Right cardiac atrium (tissue), 5 donors: ENCODE measurements at regions not wholly inside any gene's neighbourhood (a gene's known extent, or its start where the extent isn't known, plus 50 kb on each side); places are given as distances from the start of the nearest gene placed in this dataset.

Source experiments
- ATAC-seq, 2 donors: fragments of 200-7000 bp; cut with Tn5 transposase; one replicate each; pipeline versions ENCODE4 v1.8.0 to v1.9.1; 2020; ENCODE audit warnings: moderate library complexity in 2 of 2, mild to moderate bottlenecking in 1 of 2
- DNase-seq, 3 donors: peaks; one replicate each; pipeline ENCODE4 v3.0.0-alpha.2; 2020
- H3K27ac ChIP-seq: one replicate; pipeline ENCODE4 v1.5.1; 2013; ENCODE audit warnings: mild to moderate bottlenecking, low read length, control low read depth, moderate library complexity
- H3K27me3 ChIP-seq: one replicate; pipeline ENCODE4 v1.6.1; 2013; ENCODE audit not compliant: control insufficient read depth, insufficient read depth
- H3K4me1 ChIP-seq: one replicate; pipeline ENCODE4 v1.6.1; 2013; ENCODE audit warnings: low read length; ENCODE audit not compliant: control insufficient read depth, insufficient read depth
- H3K4me3 ChIP-seq: one replicate; pipeline ENCODE4 v1.5.1; 2013; ENCODE audit warnings: low read length, control low read depth
- H3K9me3 ChIP-seq: one replicate; pipeline ENCODE4 v1.6.1; 2013; ENCODE audit warnings: low read length; ENCODE audit not compliant: control insufficient read depth
- WGBS: extraction: QIAGEN DNeasy Blood & Tissue Kit; methylation state at CpG from one replicate; pipeline ENCODE4 v1.1.7; 2013; 5-methylcytosine and 5-hydroxymethylcytosine counted together
- intact Hi-C, 4 donors: fragments of 100-400 bp; cut with DNase I; formaldehyde crosslinking; loops; one replicate each; pipeline versions ENCODE4 v1.11.0 to v1.14.0; 2022 to 2023
- donor health status: healthy with polysubstance abuse.
- donor health status: DM: no; HTN: yes; CAD: no.
- donor health status: DM: no; HTN: no; CAD: no.
- donor health status: DM: no; HTN: yes; CAD: no; lungs with severe emphysema.
- donor health status: DM: yes; HTN: yes; CAD: no.

- 92% methylated on average over 3 of the region's 3 CpGs for WGBS
- no peak for ATAC-seq
- H3K4me3 ChIP-seq = no peak overlapping the region
- no peaks in the 10 kb centered on the region for H3K4me1 ChIP-seq
- no peak for DNase-seq
- no peak overlapping the region for H3K27ac ChIP-seq
- no peaks in the 10 kb centered on the region for H3K27me3 ChIP-seq
- intact Hi-C loops = no loop called here
- H3K9me3 ChIP-seq = no peaks in the 10 kb centered on the region
Observed at GRCh38 chr2:63669596-63669995, 80.8 kb downstream of the MDH1 start.

- H3K27me3 ChIP-seq = no peaks in the 10 kb centered on the region
- ATAC-seq (no peak), DNase-seq (no peak)
- H3K4me1 ChIP-seq = no peaks in the 10 kb centered on the region
- WGBS = 87% methylated on average over 4 of the region's 4 CpGs
- no peak overlapping the region for H3K27ac ChIP-seq
- intact Hi-C loops = no loop called here
- no peaks in the 10 kb centered on the region for H3K9me3 ChIP-seq
- no peak overlapping the region for H3K4me3 ChIP-seq
Observed at GRCh38 chr2:63673865-63674533, 85.2 kb downstream of the MDH1 start.

GRCh38 chr2:63675026-63675425, 86.3 kb downstream of the MDH1 start:
- ATAC-seq = no peak

GRCh38 chr2:63676135-63676534, 87.4 kb downstream of the MDH1 start:
- intact Hi-C loops = no loop called here
- ATAC-seq = peak in 1 of 2 donors; percentile 65
- no peaks in the 10 kb centered on the region for H3K4me1 ChIP-seq
- no peak for DNase-seq
- H3K27me3 ChIP-seq = no peaks in the 10 kb centered on the region
- WGBS = 26% methylated on average over 2 of the region's 2 CpGs
- H3K9me3 ChIP-seq = no peaks in the 10 kb centered on the region
- H3K27ac ChIP-seq = no peak overlapping the region
- no peak overlapping the region for H3K4me3 ChIP-seq

More at GRCh38 chr2:63675026-63675425, 86.3 kb downstream of the MDH1 start:
- no peaks in the 10 kb centered on the region for H3K27me3 ChIP-seq
- H3K4me1 ChIP-seq = no peaks in the 10 kb centered on the region
- intact Hi-C loops = no loop called here
- no peaks in the 10 kb centered on the region for H3K9me3 ChIP-seq
- no peak overlapping the region for H3K4me3 ChIP-seq
- DNase-seq = no peak
- H3K27ac ChIP-seq = no peak overlapping the region
- WGBS = 81% methylated on average over 1 of the region's 1 CpG

DNA sequence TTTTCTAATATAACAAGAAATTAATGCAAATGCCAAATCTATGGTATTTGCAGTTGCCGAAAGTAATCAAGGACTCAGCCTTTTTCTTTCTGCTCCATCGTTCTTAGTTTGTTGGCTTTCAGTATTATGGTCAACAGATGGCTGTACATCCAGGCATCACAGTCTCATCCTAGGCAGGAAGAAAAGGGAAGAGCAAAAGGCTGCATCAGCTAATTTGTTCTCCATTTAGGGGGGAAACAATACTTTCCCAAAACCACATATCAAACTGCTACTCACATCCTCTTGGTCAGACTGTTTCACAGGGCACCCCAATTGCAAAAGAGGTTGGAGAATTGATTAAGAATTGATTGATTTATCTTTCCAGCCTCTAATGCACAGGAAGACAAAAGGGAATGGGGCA, 89.3 kb downstream of the MDH1 start:
- ATAC-seq (no peak), DNase-seq (no peak)
- no peak overlapping the region for H3K4me3 ChIP-seq
- no peaks in the 10 kb centered on the region for H3K4me1 ChIP-seq
- H3K9me3 ChIP-seq = no peaks in the 10 kb centered on the region
- intact Hi-C loops = no loop called here
- no peak overlapping the region for H3K27ac ChIP-seq
- WGBS = 89% methylated on average over 2 of the region's 2 CpGs
- H3K27me3 ChIP-seq = no peaks in the 10 kb centered on the region

DNA sequence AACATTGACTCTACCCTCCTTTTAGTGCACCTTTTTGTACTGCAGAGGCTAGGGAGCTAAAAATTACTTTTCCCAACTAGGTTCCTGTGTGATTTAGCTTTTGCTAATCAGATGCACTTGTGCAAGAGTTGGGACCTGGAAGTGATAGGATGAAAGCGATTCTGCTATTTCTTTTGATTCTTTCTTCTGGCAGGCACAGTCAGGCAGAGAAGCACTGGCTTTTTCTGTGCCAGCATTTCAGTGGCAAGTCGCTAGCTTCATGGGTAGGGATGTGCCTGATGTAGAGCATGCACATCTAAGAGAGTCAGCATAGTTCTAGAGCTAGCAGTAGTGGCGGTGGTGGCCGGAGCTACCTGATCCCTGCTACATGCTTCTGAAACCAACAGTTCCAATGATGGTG, 89.8 kb downstream of the MDH1 start:
- intact Hi-C loops = no loop called here
- Histone ChIP-seq H3K27me3 (no peaks in the 10 kb centered on the region), H3K27ac (no peak overlapping the region), H3K4me3 (no peak overlapping the region), H3K9me3 (no peaks in the 10 kb centered on the region), H3K4me1 (no peaks in the 10 kb centered on the region)
- 71% methylated on average over 4 of the region's 4 CpGs for WGBS
- DNase-seq (no peak), ATAC-seq (no peak)

- intact Hi-C loops = no loop called here
- Histone ChIP-seq H3K4me1 (no peaks in the 10 kb centered on the region), H3K9me3 (no peaks in the 10 kb centered on the region), H3K27ac (no peak overlapping the region), H3K27me3 (no peaks in the 10 kb centered on the region), H3K4me3 (no peak overlapping the region)
- DNase-seq (no peak), ATAC-seq (no peak)
- WGBS = 90% methylated on average over 5 of the region's 5 CpGs
Observed at GRCh38 chr2:63679252-63679855, 90.6 kb downstream of the MDH1 start.

- H3K9me3 ChIP-seq = no peaks in the 10 kb centered on the region
- DNase-seq (no peak), ATAC-seq (peak in 1 of 2 donors; percentile 43)
- WGBS = 58% methylated on average over 1 of the region's 1 CpG
- H3K27me3 ChIP-seq = no peaks in the 10 kb centered on the region
- no peak overlapping the region for H3K27ac ChIP-seq
- H3K4me1 ChIP-seq = no peaks in the 10 kb centered on the region
- intact Hi-C loops = no loop called here
- no peak overlapping the region for H3K4me3 ChIP-seq
Observed at GRCh38 chr2:63680455-63680854, 91.7 kb downstream of the MDH1 start.

GRCh38 chr2:63681896-63682295, 93.1 kb downstream of the MDH1 start:
- no peak for DNase-seq
- intact Hi-C loops = no loop called here
- Histone ChIP-seq H3K4me1 (no peaks in the 10 kb centered on the region), H3K27me3 (no peaks in the 10 kb centered on the region), H3K4me3 (no peak overlapping the region), H3K27ac (no peak overlapping the region), H3K9me3 (no peaks in the 10 kb centered on the region)
- 100% methylated on average over 1 of the region's 1 CpG for WGBS
- no peak for ATAC-seq

DNA sequence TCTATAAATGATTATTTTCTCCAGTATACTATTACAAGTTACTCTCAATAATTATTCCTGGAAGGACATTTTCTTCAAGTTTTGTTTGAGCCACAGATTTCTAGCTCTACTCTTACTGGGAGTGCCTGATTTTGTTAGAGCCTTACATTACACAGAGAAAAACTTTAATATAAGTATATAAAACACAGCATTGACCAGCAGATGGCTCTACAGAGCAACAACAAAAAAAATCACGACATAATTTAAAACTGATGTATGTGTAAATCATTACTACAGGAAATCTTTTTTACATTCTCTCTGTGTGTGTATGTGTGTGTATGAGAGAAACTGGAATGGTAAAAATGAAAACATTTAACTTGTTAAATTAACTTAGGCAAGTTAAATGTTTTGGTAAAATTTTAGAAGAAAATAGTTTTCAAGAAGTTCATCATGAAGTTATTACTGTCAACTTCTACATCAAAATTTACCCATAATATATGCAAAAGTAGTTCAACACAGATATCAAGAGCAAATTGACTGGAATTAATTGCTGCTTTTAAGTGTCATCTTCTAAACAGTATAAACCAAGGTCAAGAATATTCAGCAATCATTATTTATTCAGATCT, 103.3 kb downstream of the MDH1 start:
- intact Hi-C loops = loop anchor here in 3 of 4 donors (10.0 kb wide), 2 partner anchors 173 to 193 kb away; no protein-coding TSS in a partner anchor
- DNase-seq = no peak

DNA sequence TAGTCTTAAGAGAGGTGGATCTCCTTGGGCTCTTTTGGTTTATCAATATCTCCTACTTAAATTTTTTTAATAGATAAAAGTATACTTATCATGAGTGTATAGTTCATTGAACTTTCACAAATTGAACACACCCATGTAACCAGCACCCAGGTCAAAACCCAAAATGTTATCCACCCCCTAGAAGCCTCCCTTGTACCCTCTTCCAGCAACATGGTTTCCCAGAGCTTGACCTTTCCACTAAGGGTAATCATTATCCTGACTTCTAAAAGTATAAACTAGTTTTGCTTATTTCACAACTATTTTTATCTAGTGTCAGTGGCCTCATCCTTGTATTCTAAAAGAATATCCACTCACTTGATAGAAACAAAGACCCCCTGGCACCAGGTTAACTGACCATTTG, 106.8 kb downstream of the MDH1 start:
- ATAC-seq = no peak
- no peak for DNase-seq
- H3K4me1 ChIP-seq = no peaks in the 10 kb centered on the region
- H3K4me3 ChIP-seq = no peak overlapping the region
- intact Hi-C loops = loop anchor here (5.0 to 10.0 kb wide), 4 partner anchors 157 to 189 kb away; no protein-coding TSS in a partner anchor
- no peak overlapping the region for H3K27ac ChIP-seq
- H3K9me3 ChIP-seq = no peaks in the 10 kb centered on the region
- no peaks in the 10 kb centered on the region for H3K27me3 ChIP-seq

More for the DNA sequence above, 103.3 kb downstream of the MDH1 start:
- Histone ChIP-seq H3K27ac (no peak overlapping the region), H3K4me1 (no peaks in the 10 kb centered on the region), H3K27me3 (no peaks in the 10 kb centered on the region), H3K4me3 (no peak overlapping the region), H3K9me3 (no peaks in the 10 kb centered on the region)
- ATAC-seq = peak in 1 of 2 donors; percentile 59
- WGBS = 0% methylated on average over 1 of the region's 1 CpG
